Mucosa of descending colon (tissue), 3 donors: ENCODE measurements at regions not wholly inside any gene's neighbourhood (a gene's known extent, or its start where the extent isn't known, plus 50 kb on each side); places are given as distances from the start of the nearest gene placed in this dataset.
A peak's percentile ranks its signal among the peaks of the same experiment; 100 is the strongest.

ENCODE experiments used
- ATAC-seq: fragments of 200-7000 bp; cut with Tn5 transposase; one replicate; pipeline ENCODE4 v1.9.1; 2020; ENCODE audit warnings: mild to moderate bottlenecking, moderate library complexity
- DNase-seq, 3 donors: peaks; one replicate each; pipeline ENCODE4 v3.0.0-alpha.2; 2020
- H3K36me3 ChIP-seq: fragments of 200-600 bp; one replicate; pipeline ENCODE4 v1.8.0; 2021; ENCODE audit warnings: low read depth, mild to moderate bottlenecking
- H3K4me1 ChIP-seq: fragments of 200-600 bp; one replicate; pipeline ENCODE4 v1.8.0; 2021; ENCODE audit warnings: low read depth, mild to moderate bottlenecking
- H3K4me3 ChIP-seq: fragments of 200-600 bp; one replicate; pipeline ENCODE4 v1.8.0; 2021; ENCODE audit warnings: mild to moderate bottlenecking
- H3K9me3 ChIP-seq: fragments of 200-600 bp; one replicate; pipeline ENCODE4 v1.8.0; 2021; ENCODE audit warnings: mild to moderate bottlenecking
- CTCF ChIP-seq: fragments of 200-600 bp; IDR thresholded peaks from one replicate; pipeline ENCODE4 v1.8.0; 2022; ENCODE audit warnings: antibody characterized with exemption, mild to moderate bottlenecking
- intact Hi-C, 2 donors: fragments of 100-400 bp; cut with DNase I in 1 of 2; cut with micrococcal nuclease in 1 of 2; formaldehyde crosslinking; loops; one replicate each; pipeline versions ENCODE4 v1.11.0 to v1.11.1; 2022; cut with DNase I, micrococcal nuclease
- donor health status: DM: no; HTN: no; CAD: no; lungs with moderate emphysema.
- donor health status: DM: no; HTN: no; CAD: no.
- donor health status: DM: no; HTN: yes; CAD: no.

GRCh38 chr6:113401231-113401630 lies 455.9 kb upstream of the MARCKS start:
- Histone ChIP-seq H3K9me3 (no peaks in the 10 kb centered on the region), H3K36me3 (no peaks in the 10 kb centered on the region), H3K4me3 (no peak overlapping the region), H3K4me1 (no peaks in the 10 kb centered on the region)
- no peak for DNase-seq
- TF ChIP-seq CTCF = no peak
- no peak for ATAC-seq
- intact Hi-C loops = no loop called here

- DNase-seq (no peak), ATAC-seq (no peak)
- no peak for TF ChIP-seq CTCF
- Histone ChIP-seq H3K9me3 (no peaks in the 10 kb centered on the region), H3K36me3 (no peaks in the 10 kb centered on the region), H3K4me1 (no peaks in the 10 kb centered on the region), H3K4me3 (no peak overlapping the region)
- intact Hi-C loops = no loop called here
Measured at GRCh38 chr6:113402544-113402943, 454.6 kb upstream of the MARCKS start.

- Histone ChIP-seq H3K36me3 (no peaks in the 10 kb centered on the region), H3K9me3 (no peaks in the 10 kb centered on the region), H3K4me1 (no peaks in the 10 kb centered on the region), H3K4me3 (no peak overlapping the region)
- no peak for ATAC-seq
- intact Hi-C loops = no loop called here
- DNase-seq = no peak
- no peak for TF ChIP-seq CTCF
Measured at GRCh38 chr6:113403966-113404595, 453.1 kb upstream of the MARCKS start.

- Histone ChIP-seq H3K4me1 (no peaks in the 10 kb centered on the region), H3K36me3 (no peaks in the 10 kb centered on the region), H3K9me3 (no peaks in the 10 kb centered on the region), H3K4me3 (no peak overlapping the region)
- no peak for TF ChIP-seq CTCF
- ATAC-seq = peak; percentile 13
- intact Hi-C loops = no loop called here
- DNase-seq = no peak
Measured at GRCh38 chr6:113405326-113406047, 451.7 kb upstream of the MARCKS start.

- Histone ChIP-seq H3K9me3 (no peaks in the 10 kb centered on the region), H3K36me3 (no peaks in the 10 kb centered on the region), H3K4me3 (no peak overlapping the region), H3K4me1 (no peaks in the 10 kb centered on the region)
- DNase-seq (no peak), ATAC-seq (no peak)
- intact Hi-C loops = no loop called here
- TF ChIP-seq CTCF = no peak
Measured at GRCh38 chr6:113406048-113406695, 451.0 kb upstream of the MARCKS start.
